HUES6 (cell line): ENCODE measurements at regions not wholly inside any gene's neighbourhood (a gene's known extent, or its start where the extent isn't known, plus 50 kb on each side); places are given as distances from the start of the nearest gene placed in this dataset.
"Not testable (repeated sequence)": the region's sequence is repeated elsewhere in the genome, so short reads cannot be mapped to it uniquely, and the experiment has no call there.

Experiments used
- H3K27ac ChIP-seq: 2 replicates; pipeline ENCODE4 v1.7.0; 2013; ENCODE audit warnings: low read depth, mild to moderate bottlenecking, low read length, inconsistent platforms
- H3K27me3 ChIP-seq: 2 replicates; pipeline ENCODE4 v1.6.1; 2013; ENCODE audit warnings: low read length; ENCODE audit not compliant: control insufficient read depth, insufficient read depth
- H3K36me3 ChIP-seq: 2 replicates; pipeline ENCODE4 v1.6.1; 2013; ENCODE audit warnings: low read length; ENCODE audit not compliant: control insufficient read depth, insufficient read depth
- H3K4me1 ChIP-seq: 2 replicates; pipeline ENCODE4 v1.6.1; 2013; ENCODE audit warnings: low read length; ENCODE audit not compliant: control insufficient read depth, insufficient read depth
- H3K4me3 ChIP-seq: 2 replicates; pipeline ENCODE4 v1.5.1; 2013; ENCODE audit warnings: low read depth, low read length
- H3K9ac ChIP-seq: one replicate; pipeline ENCODE4 v1.6.1; 2013; ENCODE audit warnings: mild to moderate bottlenecking, low read length
- H3K9me3 ChIP-seq: 2 replicates; pipeline ENCODE4 v1.6.1; 2013; ENCODE audit warnings: low read depth, low read length; ENCODE audit not compliant: control insufficient read depth, insufficient read depth

GRCh38 chr10:56104923-56105322 is 256.1 kb downstream of the ZWINT start:
- H3K36me3 ChIP-seq = no peaks in the 10 kb centered on the region
- no peak overlapping the region for H3K4me3 ChIP-seq
- H3K9ac ChIP-seq = no peak overlapping the region
- no peaks in the 10 kb centered on the region for H3K27me3 ChIP-seq
- no peaks in the 10 kb centered on the region for H3K9me3 ChIP-seq
- no peak overlapping the region for H3K27ac ChIP-seq
- no peaks in the 10 kb centered on the region for H3K4me1 ChIP-seq

DNA sequence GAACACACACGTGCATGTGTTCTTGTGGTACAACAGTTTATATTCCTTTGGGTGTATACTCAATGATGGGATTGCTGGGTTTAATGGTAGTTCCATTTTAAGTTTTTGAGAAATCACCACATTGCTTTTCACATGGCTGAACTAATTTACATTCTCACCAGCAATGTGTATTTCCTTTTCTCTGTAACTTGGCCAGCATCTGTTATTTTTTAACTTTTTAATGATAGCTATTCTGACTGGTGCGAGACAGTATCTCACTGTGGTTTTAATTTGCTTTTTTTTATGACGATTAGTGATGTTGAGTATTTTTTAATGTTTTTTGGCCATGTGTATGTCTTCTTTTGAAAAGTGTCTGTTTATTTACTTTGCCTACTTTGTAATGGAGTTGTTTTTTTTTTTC is 256.6 kb downstream of the ZWINT start:
- Histone ChIP-seq H3K27me3 (no peaks in the 10 kb centered on the region), H3K27ac (no peak overlapping the region), H3K4me1 (no peaks in the 10 kb centered on the region), H3K9ac (no peak overlapping the region), H3K4me3 (no peak overlapping the region), H3K36me3 (no peaks in the 10 kb centered on the region), H3K9me3 (no peaks in the 10 kb centered on the region)

GRCh38 chr10:56096226-56096517 is 264.9 kb downstream of the ZWINT start:
- no peak overlapping the region for H3K4me3 ChIP-seq
- H3K27me3 ChIP-seq = no peaks in the 10 kb centered on the region
- no peaks in the 10 kb centered on the region for H3K36me3 ChIP-seq
- H3K9ac ChIP-seq = no peak overlapping the region
- peaks cover 8% of the 10 kb centered on the region for H3K9me3 ChIP-seq
- no peak overlapping the region for H3K27ac ChIP-seq
- peaks cover 10% of the 10 kb centered on the region for H3K4me1 ChIP-seq

DNA sequence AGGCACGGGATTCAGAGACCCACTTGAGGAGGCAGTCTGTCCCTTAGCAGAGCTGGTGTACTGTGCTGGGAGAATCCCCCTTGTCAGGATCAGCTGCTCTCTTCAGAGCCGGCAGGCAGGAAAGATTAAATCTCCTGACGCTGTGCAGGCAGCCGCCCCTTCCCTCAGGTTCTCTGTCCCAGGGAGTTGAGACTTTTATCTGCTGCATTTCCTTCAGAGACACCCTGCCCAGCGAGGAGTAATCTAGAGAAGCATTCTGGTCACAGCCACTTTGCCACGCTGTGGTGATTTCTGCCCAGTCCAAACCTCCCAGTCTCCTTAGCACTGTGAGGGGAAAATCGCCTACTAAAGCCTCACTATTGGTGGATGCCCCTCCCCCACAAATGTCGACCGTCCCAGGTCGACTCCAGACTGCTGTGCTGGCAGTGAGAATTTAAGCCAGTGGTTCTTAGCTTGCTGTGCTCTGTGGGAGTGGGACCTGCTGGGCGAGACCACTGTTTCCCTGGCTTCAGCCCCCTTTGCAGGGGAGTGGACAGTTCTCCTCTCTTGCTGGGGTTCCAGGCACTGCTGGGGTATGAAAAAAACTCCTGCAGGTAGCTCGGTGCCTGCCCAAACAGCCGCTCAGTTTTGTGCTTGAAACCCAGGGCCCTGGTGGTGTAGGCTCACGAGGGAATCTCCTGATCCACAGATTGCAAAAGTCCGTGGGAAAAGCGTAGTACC is 265.4 kb downstream of the ZWINT start:
- Histone ChIP-seq H3K9ac (no peak overlapping the region), H3K9me3 (peaks cover 13% of the 10 kb centered on the region), H3K4me3 (no peak overlapping the region), H3K4me1 (peaks cover 10% of the 10 kb centered on the region), H3K27ac (no peak overlapping the region), H3K36me3 (no peaks in the 10 kb centered on the region), H3K27me3 (no peaks in the 10 kb centered on the region)

- not testable (repeated sequence) for H3K9ac ChIP-seq, H3K4me1 ChIP-seq, H3K36me3 ChIP-seq, H3K27me3 ChIP-seq, H3K4me3 ChIP-seq, H3K27ac ChIP-seq
- H3K9me3 ChIP-seq = peaks cover 21% of the 10 kb centered on the region
Measured at GRCh38 chr10:56093645-56094044, 267.4 kb downstream of the ZWINT start.

GRCh38 chr10:56091872-56092271 is 269.2 kb downstream of the ZWINT start:
- Histone ChIP-seq H3K27ac (no peak overlapping the region), H3K4me3 (no peak overlapping the region), H3K4me1 (peaks cover 5% of the 10 kb centered on the region; the same call in 1 of the 2 replicates), H3K9ac (no peak overlapping the region), H3K36me3 (no peaks in the 10 kb centered on the region), H3K27me3 (no peaks in the 10 kb centered on the region), H3K9me3 (peaks cover 21% of the 10 kb centered on the region)

DNA sequence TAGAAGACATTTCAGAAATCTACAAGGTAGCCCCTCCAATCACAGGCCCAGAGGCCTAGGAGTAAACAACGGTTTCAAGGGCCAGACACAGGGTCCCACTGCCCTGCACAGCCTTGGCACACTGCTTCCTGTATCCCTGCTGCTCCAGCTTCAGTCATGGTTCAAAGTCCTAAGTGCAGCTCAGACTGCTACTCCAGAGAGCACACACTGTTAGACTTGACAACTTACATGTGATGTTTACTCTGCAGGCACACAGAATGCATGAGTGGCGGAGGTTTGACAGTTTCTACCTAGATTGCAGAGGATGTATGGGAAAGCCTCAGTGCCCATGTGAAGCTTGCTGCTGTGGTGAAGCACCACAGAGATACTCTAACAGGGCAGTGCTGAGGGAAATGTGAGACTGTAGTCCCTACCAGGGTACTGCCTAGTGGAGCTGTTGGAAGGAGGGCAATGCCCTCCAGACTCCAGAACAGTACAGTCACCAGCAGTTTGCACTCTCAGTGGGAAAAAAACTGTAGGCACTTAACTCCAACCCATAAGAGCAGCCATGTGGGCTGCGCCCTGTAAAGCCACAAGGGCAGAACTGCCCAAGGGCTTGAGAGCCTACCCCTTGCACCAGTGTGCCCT is 270.0 kb downstream of the ZWINT start:
- Histone ChIP-seq H3K4me3 (no peak overlapping the region), H3K27ac (no peak overlapping the region), H3K9ac (no peak overlapping the region), H3K36me3 (no peaks in the 10 kb centered on the region), H3K4me1 (peaks cover 3% of the 10 kb centered on the region; the same call in 1 of the 2 replicates), H3K27me3 (no peaks in the 10 kb centered on the region), H3K9me3 (peaks cover 21% of the 10 kb centered on the region)

GRCh38 chr10:56085406-56086122 is 275.5 kb downstream of the ZWINT start:
- Histone ChIP-seq H3K36me3 (no peaks in the 10 kb centered on the region), H3K4me1 (no peaks in the 10 kb centered on the region), H3K27ac (no peak overlapping the region), H3K27me3 (no peaks in the 10 kb centered on the region), H3K9ac (no peak overlapping the region), H3K9me3 (peaks cover 11% of the 10 kb centered on the region), H3K4me3 (no peak overlapping the region)

GRCh38 chr10:56082169-56082568 is 278.9 kb downstream of the ZWINT start:
- Histone ChIP-seq H3K36me3 (no peaks in the 10 kb centered on the region), H3K4me3 (no peak overlapping the region), H3K4me1 (no peaks in the 10 kb centered on the region), H3K9ac (no peak overlapping the region), H3K27ac (no peak overlapping the region), H3K27me3 (no peaks in the 10 kb centered on the region), H3K9me3 (peaks cover 4% of the 10 kb centered on the region; the same call in 1 of the 2 replicates)

- no peak overlapping the region for H3K4me3 ChIP-seq
- no peaks in the 10 kb centered on the region for H3K9me3 ChIP-seq
- no peak overlapping the region for H3K9ac ChIP-seq
- no peaks in the 10 kb centered on the region for H3K27me3 ChIP-seq
- no peaks in the 10 kb centered on the region for H3K4me1 ChIP-seq
- no peak overlapping the region for H3K27ac ChIP-seq
- no peaks in the 10 kb centered on the region for H3K36me3 ChIP-seq
Measured at GRCh38 chr10:56068473-56069263, 292.4 kb downstream of the ZWINT start.

- Histone ChIP-seq H3K36me3 (no peaks in the 10 kb centered on the region), H3K9me3 (no peaks in the 10 kb centered on the region), H3K9ac (no peak overlapping the region), H3K27ac (no peak overlapping the region), H3K4me1 (no peaks in the 10 kb centered on the region), H3K27me3 (no peaks in the 10 kb centered on the region), H3K4me3 (no peak overlapping the region)
Measured at GRCh38 chr10:56068040-56068439, 293.0 kb downstream of the ZWINT start.
